H9 (cell line): ENCODE measurements at regions not wholly inside any gene's neighbourhood (a gene's known extent, or its start where the extent isn't known, plus 50 kb on each side); places are given as distances from the start of the nearest gene placed in this dataset.

Source experiments
- DNase-seq: peaks from one replicate; pipeline ENCODE4 v3.0.0-alpha.2; 2017
- H2AFZ ChIP-seq: one replicate; pipeline ENCODE4 v1.6.1; 2013; ENCODE audit warnings: mild to moderate bottlenecking, low read length, control low read depth, moderate library complexity
- H2AK5ac ChIP-seq: 2 replicates; pipeline ENCODE4 v1.6.1; 2013; ENCODE audit warnings: low read length, control low read depth, mixed read lengths; ENCODE audit not compliant: insufficient read length
- H2BK120ac ChIP-seq: one replicate; pipeline ENCODE4 v1.6.1; 2013; ENCODE audit warnings: low read depth, mild to moderate bottlenecking, low read length, control low read depth, inconsistent platforms; ENCODE audit not compliant: poor library complexity, severe bottlenecking
- H2BK12ac ChIP-seq: 2 replicates; pipeline ENCODE4 v1.6.1; 2013; ENCODE audit warnings: low read length, control low read depth, mixed read lengths, low read depth; ENCODE audit not compliant: insufficient read length
- H2BK15ac ChIP-seq: 2 replicates; pipeline ENCODE4 v1.6.1; 2013; ENCODE audit warnings: low read depth, low read length, control low read depth
- H2BK20ac ChIP-seq: one replicate; pipeline ENCODE4 v1.6.1; 2013; ENCODE audit warnings: low read depth, mild to moderate bottlenecking, low read length, control low read depth, inconsistent platforms; ENCODE audit not compliant: poor library complexity, severe bottlenecking
- H2BK5ac ChIP-seq: 2 replicates; pipeline ENCODE4 v1.6.1; 2013; ENCODE audit warnings: low read length, control low read depth, mixed read lengths; ENCODE audit not compliant: insufficient read length
- H3K14ac ChIP-seq: 2 replicates; pipeline ENCODE4 v1.6.1; 2013; ENCODE audit warnings: low read length, control low read depth; ENCODE audit not compliant: insufficient read depth
- H3K18ac ChIP-seq: 2 replicates; pipeline ENCODE4 v1.6.1; 2013; ENCODE audit warnings: low read depth, mild to moderate bottlenecking, mixed read lengths, low read length, control low read depth; ENCODE audit not compliant: insufficient read length
- H3K23ac ChIP-seq: 2 replicates; pipeline ENCODE4 v1.6.1; 2013; ENCODE audit warnings: low read length, control low read depth, mixed read lengths, low read depth; ENCODE audit not compliant: insufficient read length
- H3K23me2 ChIP-seq: 2 replicates; pipeline ENCODE4 v1.6.1; 2013; ENCODE audit warnings: low read depth, mild to moderate bottlenecking, mixed read lengths, low read length, control low read depth; ENCODE audit not compliant: insufficient read length, poor library complexity, severe bottlenecking
- H3K27ac ChIP-seq: 2 replicates; pipeline ENCODE4 v1.5.1; 2013; ENCODE audit warnings: low read length, control low read depth, mixed read lengths, low read depth; ENCODE audit not compliant: insufficient read length
- H3K27me3 ChIP-seq: 2 replicates; pipeline ENCODE4 v1.6.1; 2013; ENCODE audit warnings: low read length, control low read depth, inconsistent platforms; ENCODE audit not compliant: insufficient read depth
- H3K4ac ChIP-seq: 2 replicates; pipeline ENCODE4 v1.6.1; 2013; ENCODE audit warnings: low read depth, mild to moderate bottlenecking, control low read depth, inconsistent platforms, low read length, moderate library complexity
- H3K4me1 ChIP-seq: 2 replicates; pipeline ENCODE4 v1.6.1; 2013; ENCODE audit warnings: low read length, control low read depth, inconsistent platforms; ENCODE audit not compliant: insufficient read depth
- H3K4me2 ChIP-seq: 2 replicates; pipeline ENCODE4 v1.6.1; 2013; ENCODE audit warnings: low read length, control low read depth, mixed read lengths; ENCODE audit not compliant: insufficient read length, insufficient read depth
- H3K56ac ChIP-seq: 2 replicates; pipeline ENCODE4 v1.6.1; 2013; ENCODE audit warnings: low read depth, mild to moderate bottlenecking, mixed read lengths, low read length, control low read depth; ENCODE audit not compliant: insufficient read length
- H3K79me1 ChIP-seq: 2 replicates; pipeline ENCODE4 v1.6.1; 2013; ENCODE audit warnings: low read depth, mild to moderate bottlenecking, moderate library complexity, low read length, control low read depth, inconsistent platforms; ENCODE audit not compliant: insufficient read depth, poor library complexity, severe bottlenecking
- H3K79me2 ChIP-seq: 2 replicates; pipeline ENCODE4 v1.6.1; 2013; ENCODE audit warnings: low read length, control low read depth, inconsistent platforms; ENCODE audit not compliant: insufficient read depth
- H3K9ac ChIP-seq: 2 replicates; pipeline ENCODE4 v1.6.1; 2013; ENCODE audit warnings: low read length, control low read depth, mixed read lengths; ENCODE audit not compliant: insufficient read length; ENCODE audit errors: extremely low read depth
- H3K9me3 ChIP-seq: one replicate; pipeline ENCODE4 v1.6.1; 2013; ENCODE audit warnings: low read depth, low read length, inconsistent platforms; ENCODE audit not compliant: control insufficient read depth
- H3T11ph ChIP-seq: one replicate; pipeline ENCODE4 v1.6.1; 2013; ENCODE audit warnings: mild to moderate bottlenecking, low read length, control low read depth, inconsistent platforms
- H4K20me1 ChIP-seq: one replicate; pipeline ENCODE4 v1.6.1; 2013; ENCODE audit not compliant: control insufficient read depth, insufficient read length, insufficient read depth
- H4K5ac ChIP-seq: 2 replicates; pipeline ENCODE4 v1.6.1; 2013; ENCODE audit warnings: low read depth, mild to moderate bottlenecking, mixed read lengths, low read length, control low read depth; ENCODE audit not compliant: insufficient read length
- H4K8ac ChIP-seq: replicated peaks from 2 replicates; pipeline ENCODE4 v1.6.1; 2013; ENCODE audit warnings: low read length, control low read depth, mixed read lengths, low read depth; ENCODE audit not compliant: insufficient read length
- H4K91ac ChIP-seq: 2 replicates; pipeline ENCODE4 v1.6.1; 2013; ENCODE audit warnings: low read depth, mild to moderate bottlenecking, moderate library complexity, mixed read lengths, low read length, control low read depth; ENCODE audit not compliant: insufficient read length
- H3K27ac Mint-ChIP-seq, 3 experiments: 2 replicates in 2 of 3; 3 replicates in 1 of 3; pipeline ENCODE4 v1.8.0; 2020 to 2021; ENCODE audit warnings: mixed read lengths in 3 of 3, mild to moderate bottlenecking in 1 of 3, moderate library complexity in 1 of 3
- H3K27me3 Mint-ChIP-seq: 2 replicates; pipeline ENCODE4 v1.8.0; 2021; ENCODE audit warnings: low read depth, mild to moderate bottlenecking, moderate library complexity, mixed read lengths
- H3K36me3 Mint-ChIP-seq, 3 experiments: 2 replicates in 2 of 3; 3 replicates in 1 of 3; pipeline ENCODE4 v1.8.0; 2020 to 2021; ENCODE audit warnings: low read depth in 3 of 3, mixed read lengths in 3 of 3; ENCODE audit not compliant: insufficient read depth in 1 of 3
- H3K4me1 Mint-ChIP-seq, 2 experiments: 2 replicates each; pipeline ENCODE4 v1.8.0; 2020; ENCODE audit warnings: mixed read lengths in 2 of 2
- H3K4me3 Mint-ChIP-seq, 2 experiments: 2 replicates in 1 of 2; 3 replicates in 1 of 2; pipeline ENCODE4 v1.8.0; 2020 to 2021; ENCODE audit warnings: mild to moderate bottlenecking in 2 of 2, mixed read lengths in 2 of 2, moderate library complexity in 1 of 2
- H3K9me3 Mint-ChIP-seq, 2 experiments: 2 replicates in 1 of 2; 3 replicates in 1 of 2; pipeline ENCODE4 v1.8.0; 2020; ENCODE audit warnings: mild to moderate bottlenecking in 2 of 2, mixed read lengths in 2 of 2, moderate library complexity in 1 of 2
- WGBS: extraction: QIAGEN DNeasy Blood & Tissue Kit; methylation state at CpG from one replicate; pipeline ENCODE4 v1.1.7; 2013; ENCODE audit warnings: missing lambda C conversion rate, low lambda C conversion rate, mixed read lengths; ENCODE audit not compliant: insufficient read length; ENCODE audit errors: extremely low coverage; 5-methylcytosine and 5-hydroxymethylcytosine counted together
- TF ChIP-seq, protein P1 (sequence below): fragments of 200-600 bp; sonication (generic); conservative IDR thresholded peaks from 3 replicates; pipeline ENCODE4 v1.8.0; 2021; ENCODE audit warnings: antibody characterized with exemption, mild to moderate bottlenecking

DNA sequence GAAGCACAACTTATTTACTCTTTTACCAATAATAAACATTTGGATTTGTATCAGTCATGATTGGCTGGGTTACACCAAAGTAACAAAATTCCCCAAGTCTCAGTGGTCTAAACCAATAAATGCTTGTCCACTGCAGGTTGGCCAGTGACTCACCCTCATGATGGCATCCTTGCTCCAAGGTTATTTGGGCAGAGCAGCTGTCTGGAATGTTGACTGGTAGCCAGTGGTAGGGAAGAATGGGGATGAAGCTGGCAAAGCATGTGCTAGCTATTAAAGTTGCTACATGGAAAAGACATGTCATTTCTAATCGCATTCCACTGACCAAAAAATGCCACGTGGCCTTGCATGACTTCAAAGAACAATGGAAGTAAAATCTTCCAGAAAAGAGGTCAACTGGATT is 1168.7 kb upstream of the CELF2 start:
- Mint-ChIP-seq H3K27me3 (peaks cover 3% of the 10 kb centered on the region; the same call in 1 of the 2 replicates), H3K4me3 (no peak overlapping the region), H3K4me1 (peaks cover 20 to 23% of the 10 kb centered on the region in 2 experiments), H3K36me3 (peaks cover 29 to 38% (median 31%) of the 10 kb centered on the region in 3 experiments), H3K27ac (no peak overlapping the region), H3K9me3 (peaks cover 46% of the 10 kb centered on the region in 2 experiments)
- Histone ChIP-seq H3K4ac (no peak overlapping the region), H3K27ac (no peak overlapping the region), H4K20me1 (no peaks in the 10 kb centered on the region), H2AK5ac (no peak overlapping the region), H3K79me1 (no peaks in the 10 kb centered on the region), H2BK12ac (no peak overlapping the region), H3K14ac (no peak overlapping the region), H2BK20ac (no peak overlapping the region), H3K9ac (no peak overlapping the region), H3K4me2 (no peak overlapping the region), H3K4me1 (peaks cover 2% of the 10 kb centered on the region; the same call in 1 of the 2 replicates), H3K56ac (no peak overlapping the region), H2AFZ (no peak overlapping the region), H3K27me3 (no peaks in the 10 kb centered on the region), H4K8ac (no peak overlapping the region), H3K9me3 (peaks cover 5% of the 10 kb centered on the region), H2BK5ac (no peak overlapping the region), H2BK15ac (no peak overlapping the region), H3K23me2 (no peaks in the 10 kb centered on the region), H3T11ph (no peak overlapping the region), H3K23ac (no peak overlapping the region), H2BK120ac (no peak overlapping the region), H4K5ac (no peak overlapping the region), H4K91ac (no peak overlapping the region), H3K18ac (no peak overlapping the region), H3K79me2 (no peaks in the 10 kb centered on the region)
- TF ChIP-seq, protein P1, sequence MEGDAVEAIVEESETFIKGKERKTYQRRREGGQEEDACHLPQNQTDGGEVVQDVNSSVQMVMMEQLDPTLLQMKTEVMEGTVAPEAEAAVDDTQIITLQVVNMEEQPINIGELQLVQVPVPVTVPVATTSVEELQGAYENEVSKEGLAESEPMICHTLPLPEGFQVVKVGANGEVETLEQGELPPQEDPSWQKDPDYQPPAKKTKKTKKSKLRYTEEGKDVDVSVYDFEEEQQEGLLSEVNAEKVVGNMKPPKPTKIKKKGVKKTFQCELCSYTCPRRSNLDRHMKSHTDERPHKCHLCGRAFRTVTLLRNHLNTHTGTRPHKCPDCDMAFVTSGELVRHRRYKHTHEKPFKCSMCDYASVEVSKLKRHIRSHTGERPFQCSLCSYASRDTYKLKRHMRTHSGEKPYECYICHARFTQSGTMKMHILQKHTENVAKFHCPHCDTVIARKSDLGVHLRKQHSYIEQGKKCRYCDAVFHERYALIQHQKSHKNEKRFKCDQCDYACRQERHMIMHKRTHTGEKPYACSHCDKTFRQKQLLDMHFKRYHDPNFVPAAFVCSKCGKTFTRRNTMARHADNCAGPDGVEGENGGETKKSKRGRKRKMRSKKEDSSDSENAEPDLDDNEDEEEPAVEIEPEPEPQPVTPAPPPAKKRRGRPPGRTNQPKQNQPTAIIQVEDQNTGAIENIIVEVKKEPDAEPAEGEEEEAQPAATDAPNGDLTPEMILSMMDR = no peak
- no peak for DNase-seq
- WGBS = no CpG with 5 or more reads among the region's 2 CpGs
